Pancreas (tissue), 10 donors: ENCODE measurements at regions not wholly inside any gene's neighbourhood (a gene's known extent, or its start where the extent isn't known, plus 50 kb on each side); places are given as distances from the start of the nearest gene placed in this dataset.
"Not testable (repeated sequence)": the region's sequence is repeated elsewhere in the genome, so short reads cannot be mapped to it uniquely, and the experiment has no call there.

Experiments used
- ATAC-seq, 4 donors: fragments of 200-7000 bp; cut with Tn5 transposase; one replicate each; pipeline versions ENCODE4 v1.8.0 to v1.9.1; 2020; ENCODE audit warnings: mild to moderate bottlenecking in 4 of 4, moderate library complexity in 4 of 4
- DNase-seq, 6 donors: peaks; one replicate each; pipeline ENCODE4 v3.0.0-alpha.2; 2020
- FAIRE-seq: peaks from 2 replicates; lab custom pipeline; 2012; peaks lifted over from hg19 to GRCh38; lab: Jason Lieb, UNC
- H3K27ac ChIP-seq, 4 donors: fragments of 200-600 bp; sonication (generic); 1 replicate in 3 of 4; 2 replicates in 1 of 4; pipeline versions ENCODE4 v1.5.0 to v1.8.0; 2020
- H3K27me3 ChIP-seq, 4 donors: fragments of 200-600 bp; one replicate each; pipeline ENCODE4 v1.8.0; 2021
- H3K36me3 ChIP-seq, 3 donors: fragments of 200-600 bp; sonication (generic) in 1 of 3; one replicate each; pipeline versions ENCODE4 v1.5.0 to v1.8.0; 2020 to 2021
- H3K4me1 ChIP-seq, 3 donors: fragments of 200-600 bp; one replicate each; pipeline ENCODE4 v1.8.0; 2021
- H3K4me3 ChIP-seq, 4 donors: fragments of 200-600 bp; sonication (generic) in 2 of 4; one replicate each; pipeline versions ENCODE4 v1.5.0 to v1.8.0; 2020 to 2021
- H3K9me3 ChIP-seq, 4 donors: fragments of 200-600 bp; one replicate each; pipeline ENCODE4 v1.8.0; 2021
- WGBS, 2 donors: extraction: QIAGEN DNeasy Blood & Tissue Kit; methylation state at CpG; one replicate each; pipeline ENCODE4 v1.1.7; 2013; 5-methylcytosine and 5-hydroxymethylcytosine counted together
- intact Hi-C, 3 donors: fragments of 100-400 bp; cut with DNase I; formaldehyde crosslinking; loops; one replicate each; pipeline versions ENCODE4 v1.11.1 to v1.14.2; 2022
- TF ChIP-seq, protein P1 (sequence below), 4 donors: fragments of 200-600 bp; sonication (generic) in 3 of 4; IDR thresholded peaks; one replicate each; pipeline versions ENCODE4 v1.5.0 to v1.8.0; 2021; ENCODE audit warnings: antibody characterized with exemption in 4 of 4
- donor health status: healthy with polysubstance abuse.
- donor health status: DM: no; HTN: no; CAD: no; lungs with moderate emphysema.
- donor health status: DM: no; HTN: no; CAD: no.
- donor health status: control.
- donor health status: control.
- donor health status: Bipolar disorder and iron deficiency.
- donor health status: DM: yes; HTN: yes; CAD: no.
- donor health status: DM: no; HTN: no; CAD: no.
- donor health status: DM: no; HTN: no; CAD: no.
- donor health status: DM: yes; HTN: yes; CAD: no.

DNA sequence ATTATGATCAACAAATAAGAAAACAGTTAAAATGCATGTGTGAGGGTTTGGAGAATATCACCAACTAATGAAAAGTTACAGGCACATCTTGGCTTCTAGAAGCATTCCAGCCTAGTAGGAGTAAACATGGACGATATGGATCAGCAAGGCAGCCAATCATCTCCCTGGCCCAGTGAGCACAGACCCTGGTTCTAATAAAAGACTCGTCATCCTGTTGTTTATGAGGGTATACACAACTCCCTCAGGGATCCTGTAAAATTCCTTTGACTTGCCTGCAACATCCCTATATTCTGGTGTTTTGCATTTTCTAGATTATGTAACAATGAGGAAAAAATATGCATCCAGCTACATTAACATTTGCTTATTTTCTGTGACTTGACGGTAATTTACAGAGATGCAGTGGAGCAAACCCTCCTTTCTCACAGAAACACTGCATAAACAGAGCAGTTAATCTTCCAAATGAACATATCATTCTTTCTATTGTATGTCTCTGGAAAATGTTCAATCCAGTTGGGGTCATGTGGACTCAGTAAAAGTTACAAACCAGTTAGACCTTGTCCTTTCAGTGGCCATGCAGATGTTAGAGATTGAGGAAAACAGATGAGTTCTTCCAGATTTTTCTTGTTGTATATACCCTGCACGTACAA, 88.9 kb upstream of the NDP start:
- intact Hi-C loops: no loop called here
- FAIRE-seq (no peak), DNase-seq (no peak), ATAC-seq (no peak)
- Histone ChIP-seq H3K36me3 (no peaks in the 10 kb centered on the region), H3K27me3 (peaks cover 0 to 13% (median 0%) of the 10 kb centered on the region in 4 donors), H3K9me3 (no peaks in the 10 kb centered on the region), H3K4me1 (no peaks in the 10 kb centered on the region), H3K4me3 (no peak overlapping the region), H3K27ac (no peak overlapping the region)
- WGBS, 2 donors: 45 to 46% methylated on average over 4 of the region's 4 CpGs
- TF ChIP-seq, protein P1, sequence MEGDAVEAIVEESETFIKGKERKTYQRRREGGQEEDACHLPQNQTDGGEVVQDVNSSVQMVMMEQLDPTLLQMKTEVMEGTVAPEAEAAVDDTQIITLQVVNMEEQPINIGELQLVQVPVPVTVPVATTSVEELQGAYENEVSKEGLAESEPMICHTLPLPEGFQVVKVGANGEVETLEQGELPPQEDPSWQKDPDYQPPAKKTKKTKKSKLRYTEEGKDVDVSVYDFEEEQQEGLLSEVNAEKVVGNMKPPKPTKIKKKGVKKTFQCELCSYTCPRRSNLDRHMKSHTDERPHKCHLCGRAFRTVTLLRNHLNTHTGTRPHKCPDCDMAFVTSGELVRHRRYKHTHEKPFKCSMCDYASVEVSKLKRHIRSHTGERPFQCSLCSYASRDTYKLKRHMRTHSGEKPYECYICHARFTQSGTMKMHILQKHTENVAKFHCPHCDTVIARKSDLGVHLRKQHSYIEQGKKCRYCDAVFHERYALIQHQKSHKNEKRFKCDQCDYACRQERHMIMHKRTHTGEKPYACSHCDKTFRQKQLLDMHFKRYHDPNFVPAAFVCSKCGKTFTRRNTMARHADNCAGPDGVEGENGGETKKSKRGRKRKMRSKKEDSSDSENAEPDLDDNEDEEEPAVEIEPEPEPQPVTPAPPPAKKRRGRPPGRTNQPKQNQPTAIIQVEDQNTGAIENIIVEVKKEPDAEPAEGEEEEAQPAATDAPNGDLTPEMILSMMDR (IDR thresholded peaks at IDR 0.05): no peak

DNA sequence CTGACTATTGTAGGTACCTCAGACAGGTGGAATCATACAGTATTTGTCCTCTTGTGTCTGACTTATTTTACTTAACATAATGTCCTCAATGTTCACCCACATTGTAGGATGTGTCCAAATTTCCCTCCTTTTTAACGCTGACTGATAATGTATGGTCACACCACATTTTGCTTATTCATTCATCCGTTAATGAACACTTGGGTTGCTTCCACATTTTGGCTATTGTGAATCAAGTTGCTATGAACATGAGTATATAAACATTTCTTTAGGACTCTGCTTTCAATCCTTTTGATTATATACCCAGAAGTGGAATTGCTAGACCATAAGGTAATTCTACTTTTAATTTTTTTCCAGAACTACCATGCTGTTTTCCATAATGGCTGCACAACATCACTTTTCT, 87.0 kb upstream of the NDP start:
- Histone ChIP-seq H3K4me1 (no peaks in the 10 kb centered on the region), H3K4me3 (no peak overlapping the region), H3K27ac (no peak overlapping the region), H3K27me3 (peaks cover 0 to 18% (median 0%) of the 10 kb centered on the region in 4 donors), H3K36me3 (no peaks in the 10 kb centered on the region), H3K9me3 (no peaks in the 10 kb centered on the region)
- TF ChIP-seq, protein P1 (IDR thresholded peaks at IDR 0.05): no peak
- ATAC-seq: no peak
- intact Hi-C loops: no loop called here
- no peak for FAIRE-seq
- no peak for DNase-seq
- 67 to 73% methylated on average over 2 of the region's 2 CpGs for WGBS, 2 donors

DNA sequence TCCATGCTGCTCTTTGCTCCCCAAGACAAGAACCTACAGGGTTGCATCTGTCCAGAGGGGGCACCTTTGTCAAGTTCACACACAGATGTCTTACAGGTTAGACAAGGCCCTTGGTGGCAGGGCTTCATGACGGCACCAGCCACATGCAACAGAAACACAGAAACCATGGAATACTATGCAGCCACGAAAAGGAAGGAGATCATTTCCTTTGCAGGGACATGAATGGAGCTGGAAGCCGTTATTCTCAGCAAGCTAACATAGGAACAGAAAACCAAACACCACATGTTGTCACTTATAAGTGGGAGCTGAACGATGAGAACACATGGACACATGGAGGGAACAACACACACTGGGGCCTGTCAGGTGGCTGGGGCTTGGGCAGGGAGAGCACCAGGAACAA, 85.1 kb upstream of the NDP start:
- no peak for FAIRE-seq
- no peaks in the 10 kb centered on the region for H3K36me3 ChIP-seq
- intact Hi-C loops: no loop called here

DNA sequence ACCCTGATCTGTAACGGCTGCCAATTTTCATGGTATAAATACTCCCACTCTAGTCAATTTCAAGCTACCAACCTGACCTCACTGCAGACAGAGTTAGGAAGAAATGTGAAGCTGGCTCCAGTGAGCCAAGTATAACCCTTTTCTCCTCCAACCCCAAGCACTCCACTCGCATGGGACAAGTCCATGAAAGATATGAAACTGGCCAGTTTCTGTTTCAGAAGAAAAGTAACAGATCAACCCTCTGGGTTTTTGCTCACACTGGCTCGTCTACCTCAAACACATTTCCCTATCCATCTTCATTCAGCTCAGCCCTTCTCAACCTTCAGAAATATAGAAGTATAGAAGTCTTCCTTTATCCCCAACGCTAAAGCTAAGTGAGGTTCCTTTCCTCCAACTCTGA, 82.4 kb upstream of the NDP start:
- H3K4me1 ChIP-seq: no peaks in the 10 kb centered on the region
- no peak overlapping the region for H3K27ac ChIP-seq
- H3K9me3 ChIP-seq: no peaks in the 10 kb centered on the region
- no peak for FAIRE-seq
- peaks cover 0 to 20% (median 2%) of the 10 kb centered on the region in 4 donors for H3K27me3 ChIP-seq
- no peak for ATAC-seq
- TF ChIP-seq, protein P1 (IDR thresholded peaks at IDR 0.05): no peak
- no peak overlapping the region for H3K4me3 ChIP-seq
- no peaks in the 10 kb centered on the region for H3K36me3 ChIP-seq
- intact Hi-C loops: no loop called here
- no peak for DNase-seq
- whole genome bisulfite sequencing, 2 donors: 41 to 48% methylated on average over 4 of the region's 4 CpGs

More for the DNA sequence above, 85.1 kb upstream of the NDP start:
- Histone ChIP-seq H3K27ac (no peak overlapping the region), H3K4me3 (no peak overlapping the region), H3K27me3 (peaks cover 0 to 24% (median 2%) of the 10 kb centered on the region in 4 donors), H3K4me1 (no peaks in the 10 kb centered on the region), H3K9me3 (no peaks in the 10 kb centered on the region)
- no peak for DNase-seq
- TF ChIP-seq, protein P1 (IDR thresholded peaks at IDR 0.05): no peak
- 70 to 73% methylated on average over 4 of the region's 4 CpGs for WGBS, 2 donors
- ATAC-seq: no peak

DNA sequence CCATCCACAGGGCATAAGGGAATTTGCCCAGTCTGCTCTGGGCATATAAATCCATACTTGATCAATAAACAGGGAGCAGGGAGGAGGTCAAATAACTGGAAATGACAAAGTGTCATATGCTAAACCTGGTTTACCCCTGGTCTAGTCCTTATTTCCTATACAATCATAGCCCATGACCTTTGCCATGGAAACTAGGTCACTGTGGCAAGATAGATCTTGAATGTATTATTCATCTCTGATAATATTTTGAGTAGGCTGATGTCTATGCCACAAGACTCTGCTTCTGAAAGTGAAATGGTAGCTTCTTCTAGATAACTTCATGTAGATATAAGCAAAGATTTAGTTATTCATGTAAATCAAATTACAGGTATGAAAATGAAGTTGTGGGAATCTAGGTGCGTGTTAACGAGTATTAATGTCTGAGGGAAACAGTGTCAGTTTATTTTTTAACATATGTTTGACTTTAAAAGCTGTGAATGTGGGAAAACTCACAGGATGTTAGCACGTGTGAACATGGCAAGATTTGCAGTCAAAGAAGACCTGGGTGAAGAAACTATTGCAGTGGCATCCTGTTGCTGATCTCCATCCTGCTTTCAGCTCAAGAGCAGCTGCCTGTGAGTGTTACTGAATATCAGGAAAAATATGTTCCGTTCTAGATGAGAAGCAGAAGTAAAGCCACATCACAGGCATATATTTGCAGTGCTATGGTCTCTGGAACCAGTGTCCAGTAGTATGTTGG, 81.8 kb upstream of the NDP start:
- no peak for DNase-seq
- intact Hi-C loops: no loop called here
- peak; percentile 5 for FAIRE-seq
- ATAC-seq: no peak
- H3K27ac ChIP-seq: no peak overlapping the region
- peaks cover 0 to 22% (median 2%) of the 10 kb centered on the region in 4 donors for H3K27me3 ChIP-seq
- H3K9me3 ChIP-seq: no peaks in the 10 kb centered on the region
- no peaks in the 10 kb centered on the region for H3K36me3 ChIP-seq
- 45 to 49% methylated on average over 4 of the region's 4 CpGs for WGBS, 2 donors
- no peak overlapping the region for H3K4me3 ChIP-seq
- TF ChIP-seq, protein P1 (IDR thresholded peaks at IDR 0.05): no peak
- no peaks in the 10 kb centered on the region for H3K4me1 ChIP-seq

DNA sequence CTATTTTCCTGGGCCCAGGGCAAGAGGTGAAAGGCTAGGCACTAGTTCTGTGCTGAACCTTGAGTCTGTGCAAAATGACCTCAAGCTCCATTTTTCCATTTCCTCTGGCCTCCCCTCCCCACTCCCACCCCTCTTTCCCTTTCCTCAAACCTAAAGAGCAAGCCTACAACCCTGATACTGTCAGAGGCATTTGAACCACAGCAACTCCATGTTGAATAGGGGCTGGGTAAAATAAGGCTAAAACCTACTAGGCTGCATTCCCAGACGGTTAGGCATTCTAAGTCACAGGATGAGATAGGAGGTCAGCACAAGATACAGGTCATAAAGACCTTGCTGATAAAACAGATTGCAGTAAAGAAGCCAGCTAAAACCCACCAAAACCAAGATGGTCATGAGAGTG, 71.9 kb upstream of the NDP start:
- H3K4me3 ChIP-seq, H3K9me3 ChIP-seq, H3K4me1 ChIP-seq, FAIRE-seq, H3K27ac ChIP-seq, H3K36me3 ChIP-seq, H3K27me3 ChIP-seq, DNase-seq, ATAC-seq, intact Hi-C loops: not testable (repeated sequence)
- WGBS, 2 donors: 55 to 72% methylated on average over 1 of the region's 1 CpG
